Activated CD8-positive, alpha-beta memory T cell treated with anti-CD3 and anti-CD28 coated beads, Interleukin-2, amount 50 U/mL, for 1 hour (primary cell): ENCODE measurements at regions not wholly inside any gene's neighbourhood (a gene's known extent, or its start where the extent isn't known, plus 50 kb on each side); places are given as distances from the start of the nearest gene placed in this dataset.
"Not testable (repeated sequence)": the region's sequence is repeated elsewhere in the genome, so short reads cannot be mapped to it uniquely, and the experiment has no call there.

Experiments
- DNase-seq: peaks from one replicate; pipeline ENCODE4 v3.0.0-alpha.2; 2020; ENCODE audit errors: extremely low read depth

DNA sequence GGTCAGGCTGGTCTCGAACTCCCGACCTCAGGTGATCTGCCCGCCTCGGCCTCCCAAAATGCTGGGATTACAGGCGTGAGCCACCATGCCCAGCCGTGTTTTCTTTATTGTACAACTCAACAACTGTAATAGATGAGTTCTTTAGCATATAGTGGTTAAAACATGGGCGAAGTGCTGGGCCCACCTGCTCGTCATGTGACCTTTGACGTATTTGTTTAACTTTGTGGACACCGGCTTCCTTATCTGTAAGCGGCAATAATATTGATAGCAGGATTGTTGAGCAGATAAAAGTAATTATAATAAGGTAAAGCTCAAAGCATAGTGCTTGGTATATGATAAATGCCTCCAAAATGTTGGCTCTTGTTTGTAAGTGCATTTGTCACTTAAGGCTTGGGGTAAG is 460.3 kb downstream of the KLF12 start:
- no peak for DNase-seq

DNA sequence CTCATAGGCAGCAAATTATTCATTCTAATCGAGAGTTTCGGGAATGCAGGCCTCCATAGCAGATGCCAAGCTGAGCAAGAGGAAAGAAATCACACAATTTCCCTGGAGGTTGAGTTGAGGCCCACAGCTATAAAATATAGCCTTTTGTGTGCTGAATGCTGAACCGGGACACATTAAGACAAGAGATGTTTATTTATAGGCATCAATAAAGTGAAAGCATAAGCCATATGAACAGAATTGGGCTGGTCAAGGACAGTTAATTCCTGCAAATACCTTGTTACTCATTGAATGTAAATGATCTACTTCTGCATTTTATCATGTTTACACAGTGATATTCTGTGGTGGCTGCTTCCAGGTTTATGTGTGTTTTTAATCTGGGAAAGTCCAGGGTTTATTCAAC is 461.7 kb downstream of the KLF12 start:
- no peak for DNase-seq

DNA sequence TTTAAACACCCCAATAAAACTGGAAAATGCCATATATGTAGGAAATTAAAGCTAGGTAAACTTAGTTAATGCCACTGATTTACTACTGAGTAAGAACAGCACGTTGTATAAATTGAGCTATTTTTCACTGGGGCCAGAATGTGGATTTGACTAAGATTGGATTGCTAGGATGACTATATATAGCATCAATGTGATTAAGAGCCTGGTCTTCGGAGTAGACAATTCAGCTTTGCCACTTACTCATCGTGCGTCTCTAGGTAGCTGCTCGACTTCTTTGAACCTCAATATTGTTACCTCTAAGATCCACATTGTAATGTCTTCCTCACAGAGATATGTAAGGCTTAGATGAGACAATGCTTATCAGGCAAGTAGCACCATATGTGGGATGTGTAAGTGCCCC is 462.5 kb downstream of the KLF12 start:
- DNase-seq = no peak

DNA sequence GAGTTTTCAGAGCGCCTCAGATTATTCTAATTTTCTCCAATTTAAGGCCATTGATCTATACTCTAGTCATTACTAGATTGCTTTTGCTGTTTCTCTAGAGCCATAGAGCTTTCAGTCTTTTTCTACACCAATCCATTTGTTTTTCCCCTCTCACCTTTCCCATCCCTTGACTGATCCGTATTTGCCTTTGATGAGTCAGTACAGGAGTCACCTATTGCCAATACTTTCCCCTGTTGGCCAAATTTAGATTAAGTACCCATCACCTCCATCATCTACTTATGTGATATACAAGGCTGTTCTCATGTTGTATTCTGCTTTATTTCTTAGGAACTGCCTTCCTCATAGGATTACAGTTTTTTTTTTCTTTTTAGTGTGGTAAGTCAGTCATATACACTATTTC is 463.2 kb downstream of the KLF12 start:
- no peak for DNase-seq

DNA sequence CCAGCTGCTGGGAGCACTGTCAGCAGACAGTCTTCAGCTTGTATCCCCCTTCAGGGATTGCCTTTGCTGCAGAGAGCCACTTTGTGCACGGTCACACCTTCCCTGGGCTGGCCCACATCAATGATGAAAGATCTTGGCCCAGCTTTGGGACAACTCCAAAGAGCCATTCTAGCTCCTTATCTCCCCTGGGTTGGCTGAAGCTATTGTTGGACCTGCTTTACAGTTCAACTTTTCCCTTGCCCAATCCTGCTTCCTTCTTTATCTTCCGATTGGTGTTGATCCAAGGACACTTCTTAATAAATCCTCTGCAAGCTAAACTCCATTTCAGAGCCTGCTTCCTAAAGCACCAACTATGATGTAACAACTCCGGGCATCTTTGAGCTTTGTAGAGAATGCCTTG is 466.4 kb downstream of the KLF12 start:
- no peak for DNase-seq

DNA sequence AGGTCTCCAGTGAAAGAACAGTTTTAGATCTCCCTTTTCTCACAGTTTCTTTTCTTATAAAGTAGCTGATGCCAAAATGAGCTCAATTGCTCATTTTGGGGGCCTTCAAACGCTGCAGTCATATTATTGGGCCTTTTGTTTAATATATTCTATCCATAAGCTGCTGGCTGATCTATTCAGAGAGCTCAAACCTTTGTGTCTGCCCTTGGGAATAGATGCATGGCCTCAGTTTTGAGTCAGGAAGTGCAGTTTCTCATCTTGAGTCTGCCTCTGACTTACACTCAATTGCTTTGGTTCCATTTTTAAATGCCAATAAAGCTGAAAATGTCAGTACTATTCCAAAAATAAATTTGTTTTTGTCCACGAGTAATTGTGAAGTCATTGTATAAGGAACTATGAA is 468.9 kb downstream of the KLF12 start:
- DNase-seq = no peak

DNA sequence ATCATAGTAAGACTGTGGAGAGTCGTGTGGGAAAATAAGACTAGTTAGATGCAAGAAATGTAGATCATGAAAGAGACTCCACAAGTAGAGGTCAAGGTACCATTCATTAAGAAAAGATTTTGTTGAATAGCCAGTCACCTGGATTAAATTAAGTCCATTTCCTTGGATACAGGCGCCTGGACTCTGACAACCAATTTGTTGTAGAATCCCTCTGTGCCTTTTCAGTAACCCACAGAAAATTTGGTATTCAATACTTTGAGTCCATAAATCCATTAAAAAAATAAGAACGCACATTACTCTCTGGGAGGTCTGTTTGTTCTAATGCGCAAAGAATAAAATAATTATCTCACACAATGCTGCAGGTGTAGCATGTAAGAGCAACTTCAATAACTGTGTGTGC is 469.4 kb downstream of the KLF12 start:
- DNase-seq = no peak

DNA sequence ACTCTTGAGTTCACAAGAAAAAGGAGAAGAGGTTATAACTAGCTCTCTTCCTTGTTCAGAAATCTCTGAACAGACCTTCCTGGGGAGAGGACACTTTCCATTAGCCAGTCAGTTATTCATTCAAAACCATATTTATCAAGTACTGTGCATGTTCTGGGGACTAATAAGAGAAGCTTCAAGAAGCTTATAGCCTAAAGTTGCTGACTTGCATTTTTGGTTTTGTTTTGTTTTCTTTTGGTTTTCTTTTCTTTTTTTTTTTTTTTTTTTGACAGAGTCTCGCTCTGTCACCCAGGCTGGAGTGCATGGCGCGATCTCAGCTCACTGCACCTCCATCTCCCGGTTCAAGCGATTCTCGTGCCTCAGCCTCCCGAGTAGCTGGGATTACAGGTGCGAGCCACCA is 471.4 kb downstream of the KLF12 start:
- DNase-seq = no peak

DNA sequence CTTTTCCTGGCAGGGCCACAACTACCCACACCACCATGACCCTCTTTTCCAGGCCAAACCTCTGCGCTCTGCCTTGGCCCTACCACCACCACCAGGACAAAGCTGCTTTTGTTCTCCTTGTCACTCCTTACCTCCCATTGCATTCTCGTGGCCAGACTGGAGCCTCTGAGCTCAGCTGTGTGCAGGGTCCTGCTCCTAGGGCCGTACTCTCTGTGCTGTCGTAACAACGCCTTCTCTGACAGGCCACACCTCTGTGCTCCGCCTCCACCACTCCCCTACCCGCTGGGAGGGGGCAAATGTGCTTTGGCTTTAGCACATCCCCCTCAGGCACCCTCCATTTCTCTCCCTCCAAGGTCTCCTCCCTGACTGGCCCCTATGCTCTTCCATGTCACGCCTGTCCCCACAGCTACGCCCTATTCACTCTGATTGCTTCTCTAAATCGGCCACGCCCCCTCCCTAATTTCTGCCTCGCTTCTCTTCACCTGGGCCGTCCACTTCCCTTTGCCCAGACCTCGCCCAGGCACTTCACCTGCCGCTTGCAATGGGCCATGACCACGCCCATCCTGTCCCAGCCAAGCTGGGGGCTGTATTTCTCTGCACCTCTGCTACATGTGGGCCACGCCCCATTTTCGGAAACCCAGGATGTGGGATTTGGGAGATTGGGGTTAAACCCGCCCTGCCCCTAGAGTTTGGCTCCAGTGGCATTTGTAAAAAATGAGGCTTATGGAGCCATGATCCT is 472.3 kb downstream of the KLF12 start:
- no peak for DNase-seq

DNA sequence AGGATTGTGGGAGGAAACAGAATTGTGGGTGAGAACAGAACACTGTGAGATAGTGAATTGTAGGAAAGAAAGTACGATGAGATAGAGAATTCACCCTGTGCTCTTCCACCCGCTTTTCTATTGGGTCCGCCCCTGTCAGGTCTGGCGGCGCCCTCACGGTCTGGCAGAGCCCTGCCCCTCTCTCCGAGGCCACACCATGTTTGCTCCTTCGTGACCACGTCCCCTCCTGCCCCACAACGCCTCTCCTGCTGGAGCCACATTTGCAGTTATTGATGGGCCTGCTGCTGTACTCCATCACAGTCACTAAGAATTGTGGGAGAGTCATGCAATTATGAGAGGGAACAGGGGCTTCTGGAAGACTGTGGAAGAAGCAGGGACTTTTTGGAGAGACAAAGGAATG is 473.1 kb downstream of the KLF12 start:
- DNase-seq = no peak

DNA sequence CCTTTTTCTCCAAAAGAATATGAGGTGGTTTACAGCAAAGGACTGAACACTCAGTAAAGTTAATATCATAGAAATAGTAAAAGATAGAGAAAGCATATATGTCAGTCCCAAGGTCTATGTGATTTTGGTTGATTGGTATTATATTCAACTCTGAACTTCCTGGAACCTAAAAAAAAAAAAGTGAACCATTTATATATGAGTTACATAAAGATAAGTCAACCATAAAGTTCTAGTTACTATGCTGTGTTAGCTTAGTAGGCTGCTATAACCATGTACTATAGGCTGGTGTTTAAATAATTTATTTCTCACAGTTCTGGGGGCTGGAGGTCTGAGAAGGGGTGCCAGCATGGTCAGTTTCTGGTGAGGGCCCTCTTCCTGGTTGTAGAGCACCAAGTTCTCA is 475.6 kb downstream of the KLF12 start:
- DNase-seq = no peak

DNA sequence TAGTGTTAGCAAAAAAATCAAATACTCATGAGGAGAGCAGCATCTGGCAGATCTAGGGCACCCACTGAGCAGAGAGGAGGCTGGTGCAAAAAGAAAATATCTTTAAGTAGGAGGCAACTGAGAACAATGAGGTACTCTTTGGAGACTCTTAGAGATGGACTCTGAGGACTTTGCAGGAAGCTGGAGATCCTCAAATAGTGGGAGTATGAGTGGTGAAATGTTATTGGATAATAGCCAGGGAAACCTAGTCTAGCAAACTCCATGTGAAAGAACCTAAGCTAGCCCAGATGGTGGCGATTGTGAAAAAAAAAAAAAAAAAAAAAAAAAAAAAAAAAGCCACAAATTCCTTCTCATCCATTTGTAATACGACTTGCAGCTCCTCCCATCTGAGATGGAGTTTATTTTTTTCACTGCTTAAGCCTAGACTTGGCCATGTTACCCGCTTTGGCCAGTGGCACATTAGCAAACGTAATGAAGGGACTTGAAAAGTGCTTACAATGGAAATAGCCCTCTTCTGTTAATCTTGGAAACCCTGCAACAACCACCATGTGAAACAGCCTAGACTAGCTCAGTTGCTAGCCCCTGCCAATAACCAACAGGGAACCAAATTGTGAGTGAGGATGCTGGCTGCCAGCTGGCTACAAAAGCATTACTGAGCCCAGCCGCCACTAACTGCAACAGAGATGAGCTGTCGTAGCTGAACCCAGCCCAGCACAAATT is 476.2 kb downstream of the KLF12 start:
- no peak for DNase-seq

DNA sequence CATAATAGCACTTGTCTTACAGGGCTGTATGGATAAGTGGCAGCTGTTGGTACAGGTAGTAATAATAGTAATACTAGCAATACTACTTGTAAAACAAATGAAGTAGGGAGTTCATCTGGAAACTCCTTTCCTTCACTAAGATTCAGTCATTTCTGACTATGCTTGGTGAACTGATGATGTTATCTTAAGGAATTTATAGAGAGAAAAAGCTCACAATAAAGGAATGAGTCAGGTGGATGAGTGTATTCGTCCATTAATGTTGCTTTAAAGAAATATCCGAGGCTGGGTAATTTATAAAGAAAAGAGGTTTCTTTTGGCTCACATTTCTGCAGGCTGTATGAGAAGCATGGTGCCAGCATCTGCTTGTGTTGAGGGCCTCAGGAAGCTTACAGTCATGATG is 477.3 kb downstream of the KLF12 start:
- DNase-seq = no peak

DNA sequence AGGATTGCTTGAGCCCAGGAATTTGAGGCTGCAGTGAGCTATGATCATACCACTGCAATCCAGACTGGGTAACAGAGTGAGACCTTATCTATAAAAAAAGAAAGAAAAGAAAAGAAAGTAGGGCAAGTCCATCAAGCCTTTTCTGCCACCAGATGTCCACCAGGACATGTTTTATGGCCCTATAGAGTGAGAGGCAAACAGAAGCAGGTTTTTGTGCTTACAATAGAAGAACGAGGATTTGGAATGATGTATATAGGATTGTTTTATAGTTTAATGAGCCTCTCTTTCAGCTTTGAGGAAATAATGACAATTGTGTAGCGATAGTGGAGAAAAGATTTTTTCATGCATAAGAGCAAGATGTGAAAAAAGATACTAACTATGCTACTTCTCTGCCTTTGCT is 480.5 kb downstream of the KLF12 start:
- no peak for DNase-seq

DNA sequence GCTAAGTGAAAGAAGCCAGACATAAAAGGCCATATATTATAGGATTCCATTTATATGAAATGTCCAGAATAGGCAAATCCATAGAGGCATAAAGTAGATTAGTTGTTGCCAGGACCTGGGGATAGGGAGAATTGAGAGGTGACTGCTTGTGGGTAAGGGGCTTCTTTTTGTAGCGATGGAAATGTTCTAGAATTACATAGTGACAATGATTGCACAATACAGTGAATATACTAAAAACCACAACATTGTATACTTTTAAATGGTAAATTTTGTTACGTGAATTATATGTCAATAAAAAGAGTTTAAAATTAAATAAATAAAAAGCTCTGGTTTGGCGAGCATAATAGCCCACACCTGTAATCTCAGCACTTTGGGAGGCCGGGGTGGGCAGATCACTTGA is 486.8 kb downstream of the KLF12 start:
- DNase-seq = no peak

DNA sequence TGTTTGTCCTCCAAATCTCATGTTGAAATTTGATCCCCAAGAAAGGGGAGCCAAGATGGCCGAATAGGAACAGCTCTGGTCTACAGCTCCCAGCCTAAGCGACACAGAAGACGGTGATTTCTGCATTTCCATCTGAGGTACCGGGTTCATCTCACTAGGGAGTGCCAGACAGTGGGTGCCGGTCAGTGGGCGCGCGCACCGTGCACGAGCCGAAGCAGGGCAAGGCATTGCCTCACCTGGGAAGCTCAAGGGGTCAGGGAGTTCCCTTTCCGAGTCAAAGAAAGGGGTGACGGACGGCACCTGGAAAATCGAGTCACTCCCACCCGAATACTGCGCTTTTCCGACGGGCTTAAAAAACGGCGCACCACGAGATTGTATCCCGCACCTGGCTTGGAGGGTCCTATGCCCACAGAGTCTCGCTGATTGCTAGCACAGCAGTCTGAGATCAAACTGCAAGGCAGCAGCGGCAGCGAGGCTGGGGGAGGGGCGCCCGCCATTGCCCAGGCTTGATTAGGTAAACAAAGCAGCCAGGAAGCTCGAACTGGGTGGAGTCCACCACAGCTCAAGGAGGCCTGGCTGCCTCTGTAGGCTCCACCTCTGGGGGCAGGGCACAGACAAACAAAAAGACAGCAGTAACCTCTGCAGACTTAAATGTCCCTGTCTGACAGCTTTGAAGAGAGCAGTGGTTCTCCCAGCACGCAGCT is 493.6 kb downstream of the KLF12 start:
- not testable (repeated sequence) for DNase-seq

DNA sequence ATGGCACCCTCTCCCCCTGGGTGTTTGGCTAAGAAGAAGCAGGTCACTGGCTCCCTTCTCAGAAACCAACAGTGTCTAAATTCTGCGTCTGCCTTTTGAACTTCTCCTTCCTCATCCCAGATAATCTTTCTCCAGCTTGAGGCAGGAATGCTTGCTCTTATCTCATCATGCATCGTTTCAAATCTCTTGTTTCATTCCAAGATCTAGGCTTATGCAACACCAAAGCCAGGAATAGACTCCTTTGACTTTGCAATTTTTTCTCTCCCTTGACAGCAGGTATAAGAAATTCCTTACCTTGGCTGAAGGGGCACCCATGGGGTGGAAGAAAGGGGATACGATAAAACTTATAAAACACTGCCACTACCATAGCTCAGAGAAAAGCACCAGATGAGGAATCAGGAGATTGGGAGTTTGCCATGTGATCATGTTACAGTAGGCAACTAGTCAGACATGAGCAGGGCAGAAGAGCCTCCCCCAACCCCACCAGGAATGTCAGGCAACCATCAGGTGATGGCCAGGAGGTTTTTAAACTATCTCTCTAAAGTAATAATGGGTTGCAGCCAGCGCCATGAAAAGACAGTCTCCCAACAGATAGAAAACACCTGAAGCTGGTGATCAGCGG is 498.9 kb downstream of the KLF12 start:
- no peak for DNase-seq

DNA sequence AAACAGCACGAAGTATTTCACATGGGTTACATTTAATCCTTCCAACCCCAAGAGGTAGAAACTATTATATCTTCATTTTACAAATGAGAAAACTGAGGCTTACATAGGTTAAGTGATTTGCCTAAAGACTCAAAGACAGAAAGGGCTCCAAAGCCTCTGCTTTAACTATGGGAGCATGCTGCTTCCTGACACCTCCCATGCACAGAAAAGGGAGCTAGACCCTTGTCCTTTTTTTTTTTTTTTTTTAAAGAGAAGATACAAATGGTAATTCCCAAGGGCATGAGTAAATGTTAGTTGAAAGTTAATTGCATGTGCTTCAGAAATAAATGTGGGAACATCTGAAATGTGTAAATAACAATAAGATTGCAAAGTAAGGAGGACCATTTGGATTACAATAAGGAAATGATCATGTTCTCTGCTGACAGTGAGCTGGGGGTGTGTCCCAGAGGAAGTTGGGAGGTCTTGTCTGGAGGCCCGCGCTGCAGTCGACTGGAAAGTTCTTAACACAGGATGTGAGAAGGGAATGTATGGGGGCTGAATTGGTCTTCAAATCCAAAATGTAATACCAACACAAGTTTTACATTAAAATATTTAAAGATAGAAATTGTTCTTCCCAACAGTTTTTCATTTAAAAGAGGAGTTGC is 500.3 kb downstream of the KLF12 start:
- DNase-seq = no peak

DNA sequence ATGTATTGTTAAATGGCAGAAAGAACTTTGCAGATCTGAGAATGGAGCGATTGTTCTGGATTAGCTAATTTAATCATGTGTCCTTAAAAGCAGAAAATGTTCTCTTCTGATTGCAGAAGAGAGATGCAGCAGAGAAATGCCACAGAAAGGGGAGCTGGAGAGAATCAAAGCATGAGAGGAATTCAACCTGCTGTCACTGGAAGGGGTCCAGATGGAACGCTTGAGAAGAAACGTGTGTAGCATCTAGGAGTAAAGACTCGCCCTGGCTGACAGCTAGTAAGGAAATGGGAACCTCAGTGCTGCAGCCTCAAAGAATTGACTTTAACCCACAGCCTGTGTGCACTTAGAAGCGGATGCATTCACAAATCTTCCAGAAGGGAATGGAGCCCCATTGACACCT is 502.8 kb downstream of the KLF12 start:
- no peak for DNase-seq

DNA sequence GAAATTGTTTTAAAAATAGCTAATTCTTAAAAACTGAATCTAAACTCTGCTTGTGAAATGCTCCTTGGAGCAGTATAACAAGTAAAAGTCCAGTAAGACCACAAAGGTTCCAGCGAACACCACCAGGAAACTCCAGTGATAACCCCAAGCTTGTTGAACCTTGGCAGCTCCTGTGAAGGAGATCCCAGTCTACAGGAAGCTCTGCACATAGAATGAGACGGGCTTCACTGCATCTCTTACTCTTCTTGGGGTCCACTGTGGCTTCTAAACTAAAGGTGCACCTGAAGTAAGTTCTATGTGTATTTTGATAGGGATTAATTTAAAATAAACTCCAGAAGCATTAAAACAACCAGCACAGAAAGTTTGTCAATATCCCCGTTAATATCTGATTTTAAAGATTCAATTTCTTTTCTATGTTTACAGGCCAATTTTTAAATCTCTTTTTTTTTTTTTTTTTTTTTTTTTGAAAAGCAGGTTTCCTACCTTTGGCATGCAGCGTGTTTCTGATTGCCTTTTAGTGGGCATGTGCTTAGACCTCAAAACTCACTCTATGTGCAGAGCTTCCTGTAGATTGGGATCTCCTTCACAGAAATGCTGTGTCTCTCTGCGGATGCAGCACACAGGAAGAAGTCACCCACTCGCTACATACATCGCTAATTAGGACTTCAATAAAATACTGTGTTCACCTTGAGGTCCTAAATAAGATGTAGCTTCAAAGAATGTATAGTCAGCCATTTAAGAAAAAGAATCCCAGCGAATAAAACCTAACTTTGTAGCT is 508.5 kb downstream of the KLF12 start:
- no peak for DNase-seq

DNA sequence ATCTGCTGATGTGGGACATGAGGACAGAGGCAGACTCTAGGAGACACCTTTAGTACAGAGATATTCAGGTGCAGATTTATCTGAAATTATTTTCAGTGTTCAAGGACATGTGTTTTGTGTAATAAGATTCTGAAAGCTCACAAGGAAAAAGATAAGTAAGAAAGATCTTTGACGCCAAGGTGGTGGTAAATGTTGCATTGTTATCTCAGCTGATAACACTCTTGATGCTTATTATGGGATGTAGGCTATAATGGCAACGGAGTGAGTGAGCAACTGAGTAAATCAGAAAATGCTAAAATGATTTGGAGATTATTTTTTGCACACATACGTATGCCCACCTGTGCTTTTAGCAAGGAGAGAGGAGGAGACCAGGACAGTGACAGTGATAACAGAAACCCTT is 510.9 kb downstream of the KLF12 start:
- DNase-seq = no peak
